ENCODE measurements at regions not wholly inside any gene's neighbourhood (a gene's known extent, or its start where the extent isn't known, plus 50 kb on each side); places are given as distances from the start of the nearest gene placed in this dataset.
"Not testable (repeated sequence)": the region's sequence is repeated elsewhere in the genome, so short reads cannot be mapped to it uniquely, and the experiment has no call there.

GRCh38 chr4:101415962-101416361, 68.6 kb upstream of the PPP3CA start:
- no peak for DNase-seq

- no peak for DNase-seq
These were observed 67.2 kb upstream of the PPP3CA start for GRCh38 chr4:101414496-101414895.

GRCh38 chr4:101411926-101412325, 64.6 kb upstream of the PPP3CA start:
- no peak for DNase-seq

- not testable (repeated sequence) for DNase-seq
These were observed 64.1 kb upstream of the PPP3CA start for GRCh38 chr4:101411281-101411910.

GRCh38 chr4:101400096-101400495, 52.8 kb upstream of the PPP3CA start:
- DNase-seq = no peak

- no peak for DNase-seq
These were observed 51.5 kb upstream of the PPP3CA start for GRCh38 chr4:101398807-101399206.

Data from activated T-cell treated with anti-CD3 and anti-CD28 coated beads, Interleukin-2, amount 50 U/mL, for 1 hour (primary cell).